ENCODE measurements at regions not wholly inside any gene's neighbourhood (a gene's known extent, or its start where the extent isn't known, plus 50 kb on each side); places are given as distances from the start of the nearest gene placed in this dataset.

GRCh38 chr7:46059308-46060020, 138.4 kb upstream of the IGFBP3 start:
- H3K4me3 ChIP-seq: no peak overlapping the region
- intact Hi-C loops (cut with DNase I; ENCODE audit: low total_unique reads): no loop called here
- no peaks in the 10 kb centered on the region for H3K36me3 ChIP-seq (ENCODE audit: low read depth, missing control alignments)
- TF ChIP-seq POLR2A (IDR thresholded peaks at IDR 0.05): no peak
- TF ChIP-seq CTCF (IDR thresholded peaks at IDR 0.05): no peak
- H3K27ac ChIP-seq: no peak overlapping the region
- no peaks in the 10 kb centered on the region for H3K9me3 ChIP-seq
- no peaks in the 10 kb centered on the region for H3K27me3 ChIP-seq
- no peaks in the 10 kb centered on the region for H3K4me1 ChIP-seq
- DNase-seq: peak; percentile 57
- 60 to 62% methylated on average over 7 of the region's 7 CpGs for WGBS, 2 donors

- intact Hi-C loops (cut with DNase I; ENCODE audit: low total_unique reads): no loop called here
- Histone ChIP-seq H3K27ac (no peak overlapping the region), H3K4me1 (no peaks in the 10 kb centered on the region), H3K36me3 (ENCODE audit: low read depth, missing control alignments) (no peaks in the 10 kb centered on the region), H3K4me3 (no peak overlapping the region), H3K9me3 (no peaks in the 10 kb centered on the region), H3K27me3 (no peaks in the 10 kb centered on the region)
- TF ChIP-seq CTCF (IDR thresholded peaks at IDR 0.05): no peak
- TF ChIP-seq POLR2A (IDR thresholded peaks at IDR 0.05): no peak
- 85 to 88% methylated on average over 4 of the region's 4 CpGs for WGBS, 2 donors
- DNase-seq: no peak
Measured at GRCh38 chr7:46058086-46058823, 137.2 kb upstream of the IGFBP3 start.

GRCh38 chr7:46054915-46055314, 133.8 kb upstream of the IGFBP3 start:
- TF ChIP-seq CTCF (IDR thresholded peaks at IDR 0.05) (no peak), POLR2A (IDR thresholded peaks at IDR 0.05) (no peak)
- no peaks in the 10 kb centered on the region for H3K27me3 ChIP-seq
- DNase-seq: no peak
- no peaks in the 10 kb centered on the region for H3K9me3 ChIP-seq
- no peaks in the 10 kb centered on the region for H3K4me1 ChIP-seq
- H3K36me3 ChIP-seq (ENCODE audit: low read depth, missing control alignments): no peaks in the 10 kb centered on the region
- no peak overlapping the region for H3K4me3 ChIP-seq
- intact Hi-C loops (cut with DNase I; ENCODE audit: low total_unique reads): no loop called here
- H3K27ac ChIP-seq: no peak overlapping the region
- WGBS, 2 donors: 54 to 75% methylated on average over 4 of the region's 4 CpGs

GRCh38 chr7:46054272-46054671, 133.2 kb upstream of the IGFBP3 start:
- no peak for DNase-seq
- Histone ChIP-seq H3K36me3 (ENCODE audit: low read depth, missing control alignments) (no peaks in the 10 kb centered on the region), H3K4me1 (no peaks in the 10 kb centered on the region), H3K27me3 (no peaks in the 10 kb centered on the region), H3K27ac (no peak overlapping the region), H3K4me3 (no peak overlapping the region), H3K9me3 (no peaks in the 10 kb centered on the region)
- intact Hi-C loops (cut with DNase I; ENCODE audit: low total_unique reads): no loop called here
- WGBS, 2 donors: 41 to 53% methylated on average over 2 of the region's 2 CpGs
- TF ChIP-seq POLR2A (IDR thresholded peaks at IDR 0.05): no peak
- TF ChIP-seq CTCF (IDR thresholded peaks at IDR 0.05): no peak
